Fibroblast of peridontal ligament (primary cell): ENCODE measurements at regions not wholly inside any gene's neighbourhood (a gene's known extent, or its start where the extent isn't known, plus 50 kb on each side); places are given as distances from the start of the nearest gene placed in this dataset.
"Not testable (repeated sequence)": the region's sequence is repeated elsewhere in the genome, so short reads cannot be mapped to it uniquely, and the experiment has no call there.

Experiments
- DNase-seq: peaks from one replicate; pipeline ENCODE4 v3.0.0-alpha.2; 2010; ENCODE audit errors: extremely low read depth

DNA sequence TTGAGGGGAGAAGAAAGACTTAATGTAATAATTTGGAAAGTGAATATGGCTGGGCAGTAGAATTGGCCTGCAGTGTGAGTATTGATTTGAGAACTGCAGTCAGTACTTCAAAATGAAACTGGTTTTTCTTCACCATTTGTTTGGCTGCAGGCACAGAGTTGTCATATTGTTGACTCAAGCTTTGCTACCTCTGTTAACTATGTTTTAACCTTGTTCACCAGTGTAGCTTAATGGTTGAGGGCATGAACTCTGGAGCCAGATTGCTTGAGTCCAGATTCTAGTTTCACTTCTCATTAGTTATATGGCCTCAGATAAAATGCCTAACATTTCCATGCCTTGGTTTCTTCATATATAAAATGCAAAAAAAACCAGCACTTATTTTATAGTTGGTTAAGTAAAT lies 64.1 kb downstream of the CFAP44 start:
- DNase-seq: no peak

DNA sequence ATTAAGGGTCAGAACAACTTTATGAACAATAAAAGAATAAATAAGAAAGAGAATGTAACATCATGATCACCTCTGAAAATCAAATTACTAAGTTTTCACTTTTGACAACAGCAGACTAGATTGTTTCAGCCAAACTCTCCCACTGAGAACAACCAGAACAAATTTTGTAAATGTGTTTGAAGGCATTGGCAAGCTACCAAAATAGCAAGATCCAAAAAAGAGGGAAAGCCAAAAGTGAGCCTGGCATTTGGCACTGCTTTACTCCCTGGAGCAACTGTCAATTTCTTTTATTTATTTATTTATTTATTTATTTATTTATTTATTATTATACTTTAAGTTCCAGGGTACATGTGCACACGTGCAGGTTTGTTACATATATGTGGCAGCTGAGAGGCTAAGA lies 67.2 kb downstream of the CFAP44 start:
- DNase-seq: no peak

DNA sequence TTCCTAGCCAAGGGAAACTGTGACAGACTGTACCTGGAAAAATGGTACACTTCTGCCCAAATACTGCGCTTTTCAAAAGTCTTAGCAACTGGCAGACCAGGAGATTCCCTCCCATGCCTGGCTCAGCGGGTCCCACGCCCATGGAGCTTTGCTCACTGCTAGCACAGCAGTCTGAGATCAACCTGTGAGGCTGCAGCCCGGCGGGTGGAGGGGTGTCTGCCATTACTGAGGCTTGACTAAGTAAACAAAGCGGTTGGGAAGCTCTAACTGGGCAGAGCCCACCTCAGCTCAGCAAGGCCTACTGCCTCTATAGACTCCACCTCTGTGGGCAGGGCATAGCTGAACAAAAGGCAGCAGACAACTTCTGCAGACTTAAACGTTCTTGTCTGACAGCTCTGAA lies 74.5 kb downstream of the CFAP44 start:
- DNase-seq: not testable (repeated sequence)

GRCh38 chr3:113355340-113355739 lies 86.0 kb downstream of the CFAP44 start:
- not testable (repeated sequence) for DNase-seq

DNA sequence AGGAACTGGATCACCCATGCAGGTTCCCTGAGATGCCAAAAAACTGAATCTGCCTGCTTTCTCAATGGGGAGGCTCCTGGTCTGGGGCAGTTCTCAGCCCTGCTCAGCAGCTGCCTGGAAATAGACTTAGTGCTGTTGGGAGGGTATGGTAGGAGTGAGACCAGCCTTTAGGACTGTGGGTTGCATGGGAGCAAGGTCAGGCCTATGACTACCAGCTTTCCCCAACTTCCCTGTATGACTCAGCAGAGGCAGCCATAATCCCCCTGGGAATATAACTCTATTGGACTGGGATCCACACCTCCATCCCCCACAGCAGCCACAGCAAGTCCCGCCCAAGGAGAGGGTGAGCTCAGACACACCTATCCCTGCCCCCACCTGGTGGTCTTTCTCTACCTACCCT lies 87.0 kb downstream of the CFAP44 start:
- DNase-seq: peak; percentile 4

GRCh38 chr3:113353678-113354077 lies 87.6 kb downstream of the CFAP44 start:
- no peak for DNase-seq

- no peak for DNase-seq
Observed at GRCh38 chr3:113340785-113341184, 100.5 kb downstream of the CFAP44 start.

GRCh38 chr3:113339616-113340244 lies 101.6 kb downstream of the CFAP44 start:
- DNase-seq: no peak
